GM23338 (cell line): ENCODE measurements at regions not wholly inside any gene's neighbourhood (a gene's known extent, or its start where the extent isn't known, plus 50 kb on each side); places are given as distances from the start of the nearest gene placed in this dataset.

Experiments used
- ATAC-seq: fragments of 200-7000 bp; cut with Tn5 transposase; 3 replicates; pipeline ENCODE4 v1.9.1; 2020
- DNase-seq: peaks from one replicate; pipeline ENCODE4 v3.0.0-alpha.2; 2015; ENCODE audit warnings: low spot score
- H2AFZ ChIP-seq: fragments of 200-600 bp; sonication (generic); 2 replicates; pipeline ENCODE4 v1.8.0; 2016; ENCODE audit warnings: antibody characterized with exemption, mild to moderate bottlenecking, moderate library complexity
- H3F3A ChIP-seq: fragments of 200-600 bp; sonication (generic); replicated peaks from 2 replicates; pipeline ENCODE4 v1.8.0; 2017; ENCODE audit warnings: antibody characterized with exemption, mixed run types, low read depth
- H3K27ac ChIP-seq: fragments of 200-600 bp; sonication (generic); 2 replicates; pipeline ENCODE4 v1.6.1; 2016; ENCODE audit warnings: low read depth
- H3K27me3 ChIP-seq: fragments of 200-600 bp; sonication (generic); 2 replicates; pipeline ENCODE4 v1.8.0; 2016; ENCODE audit warnings: mild to moderate bottlenecking, mixed run types, moderate library complexity; ENCODE audit not compliant: insufficient read depth
- H3K36me3 ChIP-seq: fragments of 200-600 bp; sonication (generic); 2 replicates; pipeline ENCODE4 v1.8.0; 2016; ENCODE audit warnings: mild to moderate bottlenecking; ENCODE audit not compliant: insufficient read depth
- H3K4me1 ChIP-seq: fragments of 200-600 bp; sonication (generic); 2 replicates; pipeline ENCODE4 v1.8.0; 2016; ENCODE audit warnings: mild to moderate bottlenecking, moderate library complexity; ENCODE audit not compliant: insufficient read depth
- H3K4me2 ChIP-seq: fragments of 200-600 bp; sonication (generic); 2 replicates; pipeline ENCODE4 v1.7.1; 2017; ENCODE audit warnings: mixed run types
- H3K4me3 ChIP-seq: fragments of 200-600 bp; sonication (generic); 2 replicates; pipeline ENCODE4 v1.6.1; 2016; ENCODE audit warnings: mixed run types
- H3K79me2 ChIP-seq: fragments of 200-600 bp; sonication (generic); replicated peaks from 2 replicates; pipeline ENCODE4 v1.8.0; 2017; ENCODE audit warnings: mild to moderate bottlenecking; ENCODE audit not compliant: insufficient read depth
- H3K9me2 ChIP-seq: fragments of 200-600 bp; sonication (generic); 2 replicates; pipeline ENCODE4 v1.8.0; 2017; ENCODE audit not compliant: insufficient read depth
- H4K20me1 ChIP-seq: fragments of 200-600 bp; sonication (generic); replicated peaks from 2 replicates; pipeline ENCODE4 v1.8.0; 2017; ENCODE audit warnings: mild to moderate bottlenecking; ENCODE audit not compliant: insufficient read depth
- H3K27ac Mint-ChIP-seq: 2 replicates; pipeline ENCODE4 v1.8.0; 2020; ENCODE audit warnings: inconsistent platforms, mild to moderate bottlenecking, moderate library complexity, mixed read lengths
- H3K27me3 Mint-ChIP-seq: 3 replicates; pipeline ENCODE4 v1.8.0; 2022; ENCODE audit warnings: low read depth, mild to moderate bottlenecking, moderate library complexity, mixed read lengths, inconsistent platforms; ENCODE audit not compliant: insufficient read depth, poor library complexity
- H3K36me3 Mint-ChIP-seq: 3 replicates; pipeline ENCODE4 v1.8.0; 2021; ENCODE audit warnings: low read depth, mild to moderate bottlenecking, inconsistent platforms, moderate library complexity, mixed read lengths
- H3K4me1 Mint-ChIP-seq: 3 replicates; pipeline ENCODE4 v1.8.0; 2020; ENCODE audit warnings: mild to moderate bottlenecking, inconsistent platforms, mixed read lengths
- H3K4me3 Mint-ChIP-seq: 3 replicates; pipeline ENCODE4 v1.8.0; 2021; ENCODE audit warnings: moderate library complexity, mild to moderate bottlenecking, inconsistent platforms, mixed read lengths
- H3K9me3 Mint-ChIP-seq: 3 replicates; pipeline ENCODE4 v1.8.0; 2020; ENCODE audit warnings: moderate library complexity, mild to moderate bottlenecking, inconsistent platforms, mixed read lengths
- CREB1 ChIP-seq: fragments of 250-450 bp; sonication (Bioruptor Pico); IDR thresholded peaks from 2 replicates; pipeline ENCODE4 v1.5.0; 2020; ENCODE audit warnings: low read depth, mild to moderate bottlenecking, moderate library complexity
- CTCF ChIP-seq, 2 experiments: fragments of 200-600 bp in 1 of 2; sonication (generic) in 1 of 2; conservative IDR thresholded peaks; 2 replicates each; pipeline versions ENCODE4 v1.5.1 to v1.6.1; 2016 to 2017; ENCODE audit warnings: antibody characterized with exemption in 2 of 2, low read depth in 2 of 2, mild to moderate bottlenecking in 2 of 2, moderate library complexity in 1 of 2
- ETS1 ChIP-seq: IDR thresholded peaks from 2 replicates; pipeline ENCODE4 v1.6.1; 2016; ENCODE audit warnings: antibody characterized with exemption
- EZH2 ChIP-seq: fragments of 200-600 bp; sonication (generic); IDR thresholded peaks from one replicate; pipeline ENCODE4 v1.8.0; 2017; ENCODE audit warnings: antibody characterized with exemption, mild to moderate bottlenecking, low read depth; ENCODE audit not compliant: unreplicated experiment
- EZH2phosphoT487 ChIP-seq: fragments of 200-600 bp; sonication (generic); IDR thresholded peaks from one replicate; pipeline ENCODE4 v1.8.1; 2018; ENCODE audit warnings: antibody characterized with exemption; ENCODE audit not compliant: unreplicated experiment
- JUNB ChIP-seq: IDR thresholded peaks from one replicate; pipeline ENCODE4 v1.6.1; 2016; ENCODE audit warnings: antibody characterized with exemption; ENCODE audit not compliant: unreplicated experiment
- NANOG ChIP-seq: IDR thresholded peaks from 2 replicates; pipeline ENCODE4 v1.6.1; 2016; ENCODE audit warnings: antibody characterized with exemption, borderline replicate concordance
- POLR2AphosphoS5 ChIP-seq: IDR thresholded peaks from 2 replicates; pipeline ENCODE4 v1.6.1; 2016; ENCODE audit warnings: antibody characterized with exemption, low read depth
- REST ChIP-seq: IDR thresholded peaks from one replicate; pipeline ENCODE4 v1.6.1; 2018; ENCODE audit warnings: antibody characterized with exemption; ENCODE audit not compliant: unreplicated experiment
- STAT1 ChIP-seq: IDR thresholded peaks from one replicate; pipeline ENCODE4 v1.6.1; 2016; ENCODE audit warnings: antibody characterized with exemption; ENCODE audit not compliant: unreplicated experiment
- ZNF114 ChIP-seq: fragments of 250-450 bp; sonication (Bioruptor Pico); IDR thresholded peaks from 2 replicates; pipeline ENCODE4 v1.5.0; 2020; ENCODE audit warnings: mild to moderate bottlenecking, moderate library complexity
- ZNF331 ChIP-seq: fragments of 250-450 bp; sonication (Bioruptor Pico); IDR thresholded peaks from 2 replicates; pipeline ENCODE4 v1.5.0; 2020; ENCODE audit warnings: low read depth, mild to moderate bottlenecking, moderate library complexity
- ZNF462 ChIP-seq: fragments of 250-450 bp; sonication (Bioruptor Pico); IDR thresholded peaks from 2 replicates; pipeline ENCODE4 v1.5.0; 2020; ENCODE audit warnings: mild to moderate bottlenecking, moderate library complexity

- Histone ChIP-seq H3F3A (no peaks in the 10 kb centered on the region), H2AFZ (peak overlapping the region; percentile 70; the same call in 1 of the 2 replicates), H4K20me1 (no peaks in the 10 kb centered on the region), H3K27ac (no peak overlapping the region), H3K27me3 (no peaks in the 10 kb centered on the region), H3K79me2 (no peaks in the 10 kb centered on the region), H3K36me3 (no peaks in the 10 kb centered on the region), H3K4me3 (no peak overlapping the region), H3K4me2 (no peak overlapping the region), H3K9me2 (peaks cover 9% of the 10 kb centered on the region; the same call in 1 of the 2 replicates), H3K4me1 (peaks cover 17% of the 10 kb centered on the region)
- Mint-ChIP-seq H3K27ac (no peak overlapping the region), H3K9me3 (no peaks in the 10 kb centered on the region), H3K4me3 (no peak overlapping the region), H3K4me1 (peaks cover 36% of the 10 kb centered on the region), H3K27me3 (no peaks in the 10 kb centered on the region), H3K36me3 (no peaks in the 10 kb centered on the region)
- ATAC-seq (no peak), DNase-seq (no peak)
- TF ChIP-seq ZNF114 (CRISPR knock-in tag) (no peak), CREB1 (no peak), REST (no peak), ZNF462 (CRISPR knock-in tag) (no peak), ZNF331 (no peak), JUNB (no peak), NANOG (no peak), EZH2phosphoT487 (no peak), CTCF (conservative IDR thresholded peaks at IDR 0.05; ENCODE audit: low read depth in 2 of 2) (no peak), STAT1 (no peak), EZH2 (no peak), POLR2AphosphoS5 (no peak), ETS1 (no peak)
Observed at GRCh38 chr15:35702946-35703495, 157.1 kb upstream of the DPH6 start.
